HEK293 (cell line): ENCODE measurements at regions not wholly inside any gene's neighbourhood (a gene's known extent, or its start where the extent isn't known, plus 50 kb on each side); places are given as distances from the start of the nearest gene placed in this dataset.

Experiments used
- YY1 ChIP-seq: fragments of 450-650 bp; formaldehyde crosslinking; IDR thresholded peaks from 2 replicates; pipeline ENCODE4 v1.5.1; 2018; ENCODE audit warnings: missing biosample characterization, missing genetic modification characterization
- ZBTB21 ChIP-seq: fragments of 450-650 bp; formaldehyde crosslinking; IDR thresholded peaks from 2 replicates; pipeline ENCODE4 v1.5.1; 2017; ENCODE audit warnings: missing biosample characterization, missing genetic modification characterization
- ZNF112 ChIP-seq: fragments of 450-650 bp; formaldehyde crosslinking; IDR thresholded peaks from 2 replicates; pipeline ENCODE4 v1.5.0; 2017; ENCODE audit warnings: missing biosample characterization, missing genetic modification characterization
- ZNF114 ChIP-seq: fragments of 450-650 bp; formaldehyde crosslinking; IDR thresholded peaks from 2 replicates; pipeline ENCODE4 v1.5.0; 2017; ENCODE audit warnings: missing biosample characterization, missing genetic modification characterization
- ZNF174 ChIP-seq: fragments of 450-650 bp; formaldehyde crosslinking; IDR thresholded peaks from 2 replicates; pipeline ENCODE4 v1.5.0; 2017; ENCODE audit warnings: missing biosample characterization, mild to moderate bottlenecking, missing genetic modification characterization
- ZNF19 ChIP-seq: fragments of 450-650 bp; formaldehyde crosslinking; IDR thresholded peaks from 2 replicates; pipeline ENCODE4; 2016; ENCODE audit warnings: missing biosample characterization, missing genetic modification characterization, low read depth
- ZNF394 ChIP-seq: fragments of 450-650 bp; formaldehyde crosslinking; IDR thresholded peaks from 2 replicates; pipeline ENCODE4 v1.5.1; 2016; ENCODE audit warnings: missing biosample characterization, missing genetic modification characterization, mild to moderate bottlenecking, moderate library complexity, borderline replicate concordance
- ZNF423 ChIP-seq: fragments of 450-650 bp; formaldehyde crosslinking; IDR thresholded peaks from 2 replicates; pipeline ENCODE4 v1.5.1; 2016; ENCODE audit warnings: missing biosample characterization, missing genetic modification characterization
- ZNF530 ChIP-seq: fragments of 450-650 bp; formaldehyde crosslinking; IDR thresholded peaks from 2 replicates; pipeline ENCODE4 v1.5.1; 2016; ENCODE audit warnings: low read depth, missing biosample characterization, missing genetic modification characterization
- ZNF777 ChIP-seq: fragments of 450-650 bp; formaldehyde crosslinking; IDR thresholded peaks from 2 replicates; pipeline ENCODE4 v1.5.1; 2017; ENCODE audit warnings: missing biosample characterization, missing genetic modification characterization, borderline replicate concordance
- ZSCAN16 ChIP-seq: fragments of 450-650 bp; formaldehyde crosslinking; IDR thresholded peaks from 2 replicates; pipeline ENCODE4 v1.5.1; 2016; ENCODE audit warnings: missing biosample characterization, missing genetic modification characterization
- TF ChIP-seq, protein P1 (sequence below): fragments of 450-650 bp; formaldehyde crosslinking; IDR thresholded peaks from 2 replicates; pipeline ENCODE4 v1.5.1; 2016; ENCODE audit warnings: missing biosample characterization, missing genetic modification characterization
- TF ChIP-seq, protein P2 (sequence below): fragments of 450-650 bp; formaldehyde crosslinking; IDR thresholded peaks from 2 replicates; pipeline ENCODE4 v1.5.1; 2016; ENCODE audit warnings: missing biosample characterization, missing genetic modification characterization
- TF ChIP-seq, protein P3 (sequence below): fragments of 450-650 bp; IDR thresholded peaks from 2 replicates; pipeline ENCODE4 v1.5.1; 2018; ENCODE audit warnings: missing biosample characterization, mild to moderate bottlenecking, missing genetic modification characterization

DNA sequence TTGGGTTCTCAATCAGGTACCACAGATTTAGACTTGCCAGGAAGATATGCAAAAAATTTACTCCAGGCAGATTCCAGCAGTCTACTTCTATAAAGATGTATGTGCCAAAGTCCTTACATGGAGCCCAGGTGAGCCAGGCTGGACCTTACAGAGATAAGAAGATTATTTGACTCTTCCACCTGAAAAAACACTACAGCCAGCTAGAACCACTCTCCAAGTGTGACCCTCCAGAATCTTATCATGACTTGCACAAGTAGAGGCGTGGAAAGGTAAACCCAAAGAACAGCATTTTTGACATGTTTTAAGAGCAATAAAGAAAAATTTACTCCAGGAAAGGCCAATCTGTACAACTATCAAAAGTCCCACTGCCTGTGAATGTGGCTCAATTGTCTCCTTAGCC, 146.8 kb upstream of the DPT start:
- TF ChIP-seq, protein P1, sequence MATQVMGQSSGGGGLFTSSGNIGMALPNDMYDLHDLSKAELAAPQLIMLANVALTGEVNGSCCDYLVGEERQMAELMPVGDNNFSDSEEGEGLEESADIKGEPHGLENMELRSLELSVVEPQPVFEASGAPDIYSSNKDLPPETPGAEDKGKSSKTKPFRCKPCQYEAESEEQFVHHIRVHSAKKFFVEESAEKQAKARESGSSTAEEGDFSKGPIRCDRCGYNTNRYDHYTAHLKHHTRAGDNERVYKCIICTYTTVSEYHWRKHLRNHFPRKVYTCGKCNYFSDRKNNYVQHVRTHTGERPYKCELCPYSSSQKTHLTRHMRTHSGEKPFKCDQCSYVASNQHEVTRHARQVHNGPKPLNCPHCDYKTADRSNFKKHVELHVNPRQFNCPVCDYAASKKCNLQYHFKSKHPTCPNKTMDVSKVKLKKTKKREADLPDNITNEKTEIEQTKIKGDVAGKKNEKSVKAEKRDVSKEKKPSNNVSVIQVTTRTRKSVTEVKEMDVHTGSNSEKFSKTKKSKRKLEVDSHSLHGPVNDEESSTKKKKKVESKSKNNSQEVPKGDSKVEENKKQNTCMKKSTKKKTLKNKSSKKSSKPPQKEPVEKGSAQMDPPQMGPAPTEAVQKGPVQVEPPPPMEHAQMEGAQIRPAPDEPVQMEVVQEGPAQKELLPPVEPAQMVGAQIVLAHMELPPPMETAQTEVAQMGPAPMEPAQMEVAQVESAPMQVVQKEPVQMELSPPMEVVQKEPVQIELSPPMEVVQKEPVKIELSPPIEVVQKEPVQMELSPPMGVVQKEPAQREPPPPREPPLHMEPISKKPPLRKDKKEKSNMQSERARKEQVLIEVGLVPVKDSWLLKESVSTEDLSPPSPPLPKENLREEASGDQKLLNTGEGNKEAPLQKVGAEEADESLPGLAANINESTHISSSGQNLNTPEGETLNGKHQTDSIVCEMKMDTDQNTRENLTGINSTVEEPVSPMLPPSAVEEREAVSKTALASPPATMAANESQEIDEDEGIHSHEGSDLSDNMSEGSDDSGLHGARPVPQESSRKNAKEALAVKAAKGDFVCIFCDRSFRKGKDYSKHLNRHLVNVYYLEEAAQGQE (tag by site-specific recombination): no peak
- TF ChIP-seq, protein P2, sequence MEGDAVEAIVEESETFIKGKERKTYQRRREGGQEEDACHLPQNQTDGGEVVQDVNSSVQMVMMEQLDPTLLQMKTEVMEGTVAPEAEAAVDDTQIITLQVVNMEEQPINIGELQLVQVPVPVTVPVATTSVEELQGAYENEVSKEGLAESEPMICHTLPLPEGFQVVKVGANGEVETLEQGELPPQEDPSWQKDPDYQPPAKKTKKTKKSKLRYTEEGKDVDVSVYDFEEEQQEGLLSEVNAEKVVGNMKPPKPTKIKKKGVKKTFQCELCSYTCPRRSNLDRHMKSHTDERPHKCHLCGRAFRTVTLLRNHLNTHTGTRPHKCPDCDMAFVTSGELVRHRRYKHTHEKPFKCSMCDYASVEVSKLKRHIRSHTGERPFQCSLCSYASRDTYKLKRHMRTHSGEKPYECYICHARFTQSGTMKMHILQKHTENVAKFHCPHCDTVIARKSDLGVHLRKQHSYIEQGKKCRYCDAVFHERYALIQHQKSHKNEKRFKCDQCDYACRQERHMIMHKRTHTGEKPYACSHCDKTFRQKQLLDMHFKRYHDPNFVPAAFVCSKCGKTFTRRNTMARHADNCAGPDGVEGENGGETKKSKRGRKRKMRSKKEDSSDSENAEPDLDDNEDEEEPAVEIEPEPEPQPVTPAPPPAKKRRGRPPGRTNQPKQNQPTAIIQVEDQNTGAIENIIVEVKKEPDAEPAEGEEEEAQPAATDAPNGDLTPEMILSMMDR (tag by site-specific recombination): no peak
- no peak for TF ChIP-seq YY1 (tag by site-specific recombination)
- no peak for TF ChIP-seq ZNF394 (tag by site-specific recombination)
- TF ChIP-seq ZNF423 (tag by site-specific recombination): no peak
- TF ChIP-seq ZNF19 (tag by site-specific recombination): no peak
- TF ChIP-seq ZSCAN16: no peak
- TF ChIP-seq, protein P3, sequence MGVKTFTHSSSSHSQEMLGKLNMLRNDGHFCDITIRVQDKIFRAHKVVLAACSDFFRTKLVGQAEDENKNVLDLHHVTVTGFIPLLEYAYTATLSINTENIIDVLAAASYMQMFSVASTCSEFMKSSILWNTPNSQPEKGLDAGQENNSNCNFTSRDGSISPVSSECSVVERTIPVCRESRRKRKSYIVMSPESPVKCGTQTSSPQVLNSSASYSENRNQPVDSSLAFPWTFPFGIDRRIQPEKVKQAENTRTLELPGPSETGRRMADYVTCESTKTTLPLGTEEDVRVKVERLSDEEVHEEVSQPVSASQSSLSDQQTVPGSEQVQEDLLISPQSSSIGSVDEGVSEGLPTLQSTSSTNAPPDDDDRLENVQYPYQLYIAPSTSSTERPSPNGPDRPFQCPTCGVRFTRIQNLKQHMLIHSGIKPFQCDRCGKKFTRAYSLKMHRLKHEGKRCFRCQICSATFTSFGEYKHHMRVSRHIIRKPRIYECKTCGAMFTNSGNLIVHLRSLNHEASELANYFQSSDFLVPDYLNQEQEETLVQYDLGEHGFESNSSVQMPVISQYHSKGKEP (tag by site-specific recombination): no peak
- no peak for TF ChIP-seq ZNF777 (tag by site-specific recombination)
- TF ChIP-seq ZBTB21: no peak
- no peak for TF ChIP-seq ZNF174
- TF ChIP-seq ZNF114: no peak
- TF ChIP-seq ZNF112: no peak
- no peak for TF ChIP-seq ZNF530
